WI38 (cell line): ENCODE measurements at regions not wholly inside any gene's neighbourhood (a gene's known extent, or its start where the extent isn't known, plus 50 kb on each side); places are given as distances from the start of the nearest gene placed in this dataset.

Experiments
- H3K4me3 ChIP-seq: 2 replicates; pipeline ENCODE4 v1.5.1; 2011; ENCODE audit warnings: low read depth, mild to moderate bottlenecking, control low read depth, low read length
- TF ChIP-seq, protein P1 (sequence below): IDR thresholded peaks from 2 replicates; pipeline ENCODE4 v1.5.1; 2012; ENCODE audit warnings: low read depth, mild to moderate bottlenecking, control low read depth, low read length

DNA sequence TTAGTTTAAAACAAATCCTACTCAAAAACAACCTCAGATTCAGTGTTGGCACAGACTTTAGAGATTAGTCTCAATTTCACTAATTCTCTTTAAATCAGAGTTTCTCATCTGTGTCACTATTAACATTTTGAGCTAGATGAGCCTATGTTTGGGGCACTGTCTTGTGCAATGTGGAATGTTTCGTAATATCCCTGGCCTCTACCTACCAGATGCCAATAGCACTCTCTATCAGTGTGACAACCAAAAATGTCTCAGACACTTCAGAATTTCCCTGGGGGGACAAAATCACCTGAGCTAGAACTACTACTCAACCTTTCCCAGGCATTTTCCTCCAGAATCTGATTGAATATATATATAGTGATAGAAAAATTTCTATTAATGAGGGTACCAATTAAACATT, 465.2 kb upstream of the RGMB start:
- H3K4me3 ChIP-seq: no peak overlapping the region
- TF ChIP-seq, protein P1, sequence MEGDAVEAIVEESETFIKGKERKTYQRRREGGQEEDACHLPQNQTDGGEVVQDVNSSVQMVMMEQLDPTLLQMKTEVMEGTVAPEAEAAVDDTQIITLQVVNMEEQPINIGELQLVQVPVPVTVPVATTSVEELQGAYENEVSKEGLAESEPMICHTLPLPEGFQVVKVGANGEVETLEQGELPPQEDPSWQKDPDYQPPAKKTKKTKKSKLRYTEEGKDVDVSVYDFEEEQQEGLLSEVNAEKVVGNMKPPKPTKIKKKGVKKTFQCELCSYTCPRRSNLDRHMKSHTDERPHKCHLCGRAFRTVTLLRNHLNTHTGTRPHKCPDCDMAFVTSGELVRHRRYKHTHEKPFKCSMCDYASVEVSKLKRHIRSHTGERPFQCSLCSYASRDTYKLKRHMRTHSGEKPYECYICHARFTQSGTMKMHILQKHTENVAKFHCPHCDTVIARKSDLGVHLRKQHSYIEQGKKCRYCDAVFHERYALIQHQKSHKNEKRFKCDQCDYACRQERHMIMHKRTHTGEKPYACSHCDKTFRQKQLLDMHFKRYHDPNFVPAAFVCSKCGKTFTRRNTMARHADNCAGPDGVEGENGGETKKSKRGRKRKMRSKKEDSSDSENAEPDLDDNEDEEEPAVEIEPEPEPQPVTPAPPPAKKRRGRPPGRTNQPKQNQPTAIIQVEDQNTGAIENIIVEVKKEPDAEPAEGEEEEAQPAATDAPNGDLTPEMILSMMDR: no peak

DNA sequence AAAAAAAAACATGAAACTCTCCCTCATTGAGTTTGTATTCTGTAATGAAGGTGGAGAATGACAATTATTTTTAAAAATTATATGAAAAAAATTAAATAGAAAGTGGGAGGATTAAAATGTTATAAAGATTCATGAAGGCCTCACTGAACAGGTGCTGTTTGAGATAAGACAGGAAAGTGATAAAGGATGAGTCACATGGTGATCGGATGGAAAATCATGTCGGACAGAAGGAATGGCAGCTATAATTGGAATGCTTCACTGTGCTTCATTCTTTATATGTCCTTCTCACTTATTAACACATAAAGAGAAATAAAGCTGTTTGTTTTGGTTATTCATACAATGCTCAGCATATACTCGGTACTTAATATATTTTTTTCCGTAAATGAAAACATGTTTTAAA, 464.5 kb upstream of the RGMB start:
- H3K4me3 ChIP-seq: peak overlapping the region; percentile 39; the same call in 1 of the 2 replicates
- TF ChIP-seq, protein P1: no peak

DNA sequence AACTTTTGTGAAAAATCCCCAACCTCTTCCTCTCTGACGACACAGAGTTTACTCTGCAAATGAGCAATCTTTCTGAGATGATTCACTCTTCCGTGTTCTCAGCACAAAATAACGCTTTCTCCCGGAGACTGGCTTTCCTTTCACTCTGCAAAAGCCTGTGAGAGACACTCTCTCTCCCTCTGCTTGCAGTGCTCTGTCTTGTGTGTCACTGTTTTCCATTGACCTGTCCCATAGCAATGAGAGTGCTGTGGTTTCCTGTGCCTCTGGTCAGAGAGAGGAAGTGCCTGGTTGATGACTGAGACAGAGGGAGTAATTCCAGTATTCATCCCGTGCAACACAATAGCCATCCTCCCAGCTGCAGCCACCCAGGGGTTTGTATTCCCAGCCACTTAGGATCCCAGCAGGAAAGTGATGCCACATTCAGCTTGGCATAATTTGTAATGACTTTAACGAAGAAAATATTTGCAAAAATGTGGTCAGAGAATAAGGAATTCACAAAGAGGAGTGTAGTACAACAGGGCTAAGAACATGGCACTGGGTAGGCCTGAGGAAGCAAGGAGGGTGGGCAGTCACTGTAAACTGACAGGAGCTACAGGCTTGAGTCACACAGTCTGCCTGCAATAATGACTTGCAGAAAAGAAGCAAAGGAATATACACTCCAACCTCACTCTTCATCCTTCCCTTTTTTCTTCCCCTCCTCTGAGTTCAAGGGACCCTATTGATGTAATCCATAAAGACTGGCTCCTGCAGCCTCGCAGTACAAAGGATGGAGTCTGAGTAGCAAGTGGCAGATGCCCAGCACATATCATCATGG, 463.5 kb upstream of the RGMB start:
- H3K4me3 ChIP-seq: peak overlapping the region; percentile 39
- TF ChIP-seq, protein P1: no peak

DNA sequence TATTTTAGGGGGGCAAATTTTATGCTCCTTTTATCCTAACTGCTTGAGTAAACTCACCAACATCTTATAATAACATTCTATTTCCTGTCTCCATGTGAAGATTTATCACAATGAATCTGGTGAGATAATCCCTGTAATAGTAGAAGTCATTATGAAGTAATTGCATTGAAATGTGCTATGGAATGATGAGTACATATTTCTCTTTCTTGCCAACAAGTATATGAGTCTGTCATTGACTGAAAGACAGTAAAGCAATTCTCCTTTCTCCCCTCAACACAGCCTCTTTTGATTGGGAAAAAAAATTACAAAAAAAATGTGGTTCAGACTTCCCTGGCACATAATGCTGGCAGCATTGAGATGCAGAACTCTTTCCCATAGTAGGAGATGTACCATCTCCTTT, 459.2 kb upstream of the RGMB start:
- TF ChIP-seq, protein P1: no peak
- no peak overlapping the region for H3K4me3 ChIP-seq

DNA sequence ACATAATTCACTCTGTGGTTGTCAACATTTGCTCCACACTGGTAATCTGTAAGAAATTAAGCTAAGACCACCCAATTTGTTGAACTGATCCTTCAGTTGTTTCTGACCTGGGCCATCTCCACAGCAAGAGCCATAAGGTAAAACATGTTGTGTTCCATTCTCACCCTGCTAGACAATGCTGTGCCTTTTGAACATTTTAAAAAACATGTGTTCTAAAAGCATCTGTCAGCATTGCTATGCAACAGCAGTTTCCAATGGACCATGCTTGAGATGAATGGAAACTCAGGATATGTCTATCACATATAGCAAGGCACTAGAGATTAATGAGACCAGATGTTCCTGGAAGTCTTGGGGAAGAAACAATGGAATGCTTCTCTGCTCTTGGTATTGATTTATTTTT, 455.1 kb upstream of the RGMB start:
- no peak overlapping the region for H3K4me3 ChIP-seq
- TF ChIP-seq, protein P1: no peak

DNA sequence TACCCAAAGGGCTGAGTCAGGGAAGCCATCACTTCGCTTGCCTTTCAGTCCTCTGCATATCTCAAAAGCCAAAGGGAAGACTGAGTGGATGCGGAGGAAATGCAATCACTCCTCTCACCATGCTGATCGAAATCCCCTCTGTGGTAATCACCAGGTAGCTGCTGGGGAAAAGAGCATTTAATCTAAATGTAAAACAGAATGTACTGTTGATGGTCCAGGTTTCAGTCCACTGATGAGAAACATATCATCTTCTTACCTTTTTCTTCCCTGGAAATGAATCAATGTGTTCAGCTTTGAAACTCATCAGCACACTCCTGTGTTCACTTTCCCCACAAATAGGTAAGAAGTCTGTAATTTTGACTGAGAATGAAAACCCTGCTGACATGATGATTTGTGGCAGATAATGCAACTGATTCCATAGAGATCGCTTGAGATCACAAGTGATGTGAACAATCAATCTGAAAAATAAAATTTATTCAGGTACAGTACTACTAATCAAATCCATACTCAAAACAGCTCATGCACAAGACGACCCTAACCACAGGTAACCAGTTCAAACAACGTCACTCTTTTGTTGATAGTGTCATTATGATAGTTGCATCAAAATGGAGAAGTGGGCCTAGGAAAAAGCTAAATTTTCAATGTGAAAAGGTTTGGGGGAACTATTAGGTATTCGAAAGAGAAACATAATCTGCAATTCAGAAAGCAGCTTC, 454.0 kb upstream of the RGMB start:
- TF ChIP-seq, protein P1: no peak
- no peak overlapping the region for H3K4me3 ChIP-seq

DNA sequence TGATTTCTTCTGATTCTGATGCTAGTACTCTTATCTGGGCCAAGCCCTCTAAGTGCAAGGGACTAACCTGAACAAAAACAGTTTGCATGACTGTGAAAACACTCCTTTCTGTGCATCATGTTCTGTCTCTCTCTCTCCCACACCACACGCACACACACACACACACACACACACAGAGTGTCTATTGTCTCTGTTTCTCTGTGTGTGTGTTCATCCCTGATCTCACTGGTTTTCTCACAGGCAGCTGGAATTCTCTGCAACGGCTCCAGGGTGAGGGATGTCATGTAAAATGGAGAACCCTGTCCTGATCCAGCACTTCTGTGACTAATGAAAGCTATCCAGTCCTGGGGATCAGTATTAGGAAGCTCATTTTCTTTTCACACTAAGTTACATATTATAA, 453.1 kb upstream of the RGMB start:
- TF ChIP-seq, protein P1: no peak
- no peak overlapping the region for H3K4me3 ChIP-seq
